Gastrocnemius medialis (tissue), 4 donors: ENCODE measurements at regions not wholly inside any gene's neighbourhood (a gene's known extent, or its start where the extent isn't known, plus 50 kb on each side); places are given as distances from the start of the nearest gene placed in this dataset.
"Not testable (repeated sequence)": the region's sequence is repeated elsewhere in the genome, so short reads cannot be mapped to it uniquely, and the experiment has no call there.

Source experiments
- ATAC-seq, 2 donors: fragments of 150-250 bp; one replicate each; pipeline ENCODE4 v1.9.1; 2016
- DNase-seq, 2 donors: peaks; one replicate each; pipeline ENCODE4 v3.0.0-alpha.2; 2019
- H3K27ac ChIP-seq, 4 donors: fragments of 200-600 bp; sonication (generic); 1 replicate in 1 of 4; 2 replicates in 3 of 4; pipeline ENCODE4 v1.5.1; 2016 to 2018; ENCODE audit warnings: mild to moderate bottlenecking in 2 of 4, moderate library complexity in 1 of 4
- H3K27me3 ChIP-seq, 3 donors: fragments of 200-600 bp; sonication (generic) in 2 of 3; 1 replicate in 1 of 3; 2 replicates in 2 of 3; pipeline versions ENCODE4 v1.5.1 to v1.6.0; 2016 to 2019; ENCODE audit warnings: mild to moderate bottlenecking in 1 of 3, moderate library complexity in 1 of 3
- H3K36me3 ChIP-seq, 2 donors: fragments of 200-600 bp; sonication (generic) in 1 of 2; one replicate each; pipeline ENCODE4 v1.5.1; 2017 to 2018
- H3K4me1 ChIP-seq, 2 donors: fragments of 200-600 bp; sonication (generic) in 1 of 2; one replicate each; pipeline ENCODE4 v1.5.1; 2016 to 2017; ENCODE audit warnings: mild to moderate bottlenecking in 2 of 2
- H3K4me3 ChIP-seq, 4 donors: fragments of 200-600 bp; sonication (generic) in 3 of 4; 1 replicate in 1 of 4; 2 replicates in 3 of 4; pipeline ENCODE4 v1.5.1; 2016 to 2019; ENCODE audit warnings: mild to moderate bottlenecking in 2 of 4
- H3K9me3 ChIP-seq, 3 donors: fragments of 200-600 bp; sonication (generic) in 2 of 3; 1 replicate in 1 of 3; 2 replicates in 2 of 3; pipeline ENCODE4 v1.5.1; 2016 to 2019
- CTCF ChIP-seq, 5 experiments: fragments of 450-650 bp in 3 of 5; fragments of 200-600 bp in 2 of 5; sonication (generic) in 2 of 5; IDR thresholded peaks in 4 of 5; conservative IDR thresholded peaks in 1 of 5; 1 replicate in 4 of 5; 2 replicates in 1 of 5; pipeline ENCODE4 v1.5.1; 2016 to 2019; ENCODE audit warnings: antibody characterized with exemption in 5 of 5, mild to moderate bottlenecking in 3 of 5, moderate library complexity in 3 of 5
- POLR2A ChIP-seq, 2 donors: fragments of 450-650 bp; IDR thresholded peaks; one replicate each; pipeline ENCODE4 v1.6.1; 2017; ENCODE audit warnings: antibody characterized with exemption in 2 of 2, mild to moderate bottlenecking in 2 of 2, moderate library complexity in 2 of 2
- in situ Hi-C, 4 donors: fragments of 200-750 bp; cut with MboI; loops; one replicate each; pipeline versions ENCODE4 v1.15.0 to v1.8.0; 2017; ENCODE audit warnings: low sequenced_read_pairs in 4 of 4
- intact Hi-C: fragments of 100-400 bp; cut with DNase I; formaldehyde crosslinking; loops from one replicate; pipeline ENCODE4 v1.15.1; 2023; ENCODE audit warnings: low total_unique reads

GRCh38 chr4:187679450-187679849, 316.1 kb upstream of the ZFP42 start:
- H3K9me3 ChIP-seq, result no peaks in the 10 kb centered on the region
- H3K27ac ChIP-seq, result no peak overlapping the region
- in situ Hi-C loops (no loop called here), intact Hi-C loops (no loop called here)
- H3K4me3 ChIP-seq, result no peak overlapping the region
- H3K27me3 ChIP-seq, result no peaks in the 10 kb centered on the region
- no peak for TF ChIP-seq POLR2A (IDR thresholded peaks at IDR 0.05)
- DNase-seq, result no peak
- no peaks in the 10 kb centered on the region for H3K4me1 ChIP-seq
- no peak for ATAC-seq
- H3K36me3 ChIP-seq, result no peaks in the 10 kb centered on the region

GRCh38 chr4:187685247-187685646, 310.3 kb upstream of the ZFP42 start:
- in situ Hi-C loops (no loop called here), intact Hi-C loops (no loop called here)
- ATAC-seq (no peak), DNase-seq (no peak)
- TF ChIP-seq POLR2A (IDR thresholded peaks at IDR 0.05) (no peak), CTCF (IDR thresholded peaks at IDR 0.05 in 4 of 5, conservative IDR thresholded peaks at IDR 0.05 in 1 of 5) (no peak)
- H3K27ac ChIP-seq, result no peak overlapping the region
- no peaks in the 10 kb centered on the region for H3K36me3 ChIP-seq
- no peaks in the 10 kb centered on the region for H3K9me3 ChIP-seq
- no peaks in the 10 kb centered on the region for H3K27me3 ChIP-seq
- H3K4me3 ChIP-seq, result no peak overlapping the region
- H3K4me1 ChIP-seq, result no peaks in the 10 kb centered on the region

GRCh38 chr4:187687697-187688096, 307.9 kb upstream of the ZFP42 start:
- no peaks in the 10 kb centered on the region for H3K9me3 ChIP-seq
- H3K36me3 ChIP-seq, result no peaks in the 10 kb centered on the region
- no peak for TF ChIP-seq CTCF (IDR thresholded peaks at IDR 0.05 in 4 of 5, conservative IDR thresholded peaks at IDR 0.05 in 1 of 5)
- TF ChIP-seq POLR2A (IDR thresholded peaks at IDR 0.05), result no peak
- in situ Hi-C loops (no loop called here), intact Hi-C loops (no loop called here)
- DNase-seq (no peak), ATAC-seq (no peak)
- no peaks in the 10 kb centered on the region for H3K4me1 ChIP-seq
- no peak overlapping the region for H3K4me3 ChIP-seq
- no peaks in the 10 kb centered on the region for H3K27me3 ChIP-seq
- no peak overlapping the region for H3K27ac ChIP-seq

- intact Hi-C loops, result no loop called here
- Histone ChIP-seq H3K4me1 (no peaks in the 10 kb centered on the region), H3K4me3 (no peak overlapping the region), H3K36me3 (no peaks in the 10 kb centered on the region), H3K9me3 (no peaks in the 10 kb centered on the region), H3K27ac (no peak overlapping the region), H3K27me3 (no peaks in the 10 kb centered on the region)
- no peak for DNase-seq
- no peak for ATAC-seq
- TF ChIP-seq CTCF (IDR thresholded peaks at IDR 0.05 in 4 of 5, conservative IDR thresholded peaks at IDR 0.05 in 1 of 5), result no peak
- no peak for TF ChIP-seq POLR2A (IDR thresholded peaks at IDR 0.05)
- in situ Hi-C loops, result no loop called here
These were observed 302.9 kb upstream of the ZFP42 start for GRCh38 chr4:187692626-187693025.

- H3K27me3 ChIP-seq, H3K27ac ChIP-seq, H3K36me3 ChIP-seq, ATAC-seq, in situ Hi-C loops, H3K4me3 ChIP-seq, DNase-seq, H3K9me3 ChIP-seq, intact Hi-C loops, H3K4me1 ChIP-seq: not testable (repeated sequence)
These were observed 300.0 kb upstream of the ZFP42 start for GRCh38 chr4:187695531-187695930.

- Histone ChIP-seq H3K27me3 (no peaks in the 10 kb centered on the region), H3K4me1 (no peaks in the 10 kb centered on the region), H3K9me3 (no peaks in the 10 kb centered on the region), H3K27ac (no peak overlapping the region), H3K4me3 (no peak overlapping the region), H3K36me3 (no peaks in the 10 kb centered on the region)
- intact Hi-C loops (no loop called here), in situ Hi-C loops (no loop called here)
- TF ChIP-seq POLR2A (IDR thresholded peaks at IDR 0.05) (no peak), CTCF (IDR thresholded peaks at IDR 0.05 in 4 of 5, conservative IDR thresholded peaks at IDR 0.05 in 1 of 5) (no peak)
- DNase-seq, result no peak
- no peak for ATAC-seq
These were observed 284.0 kb upstream of the ZFP42 start for GRCh38 chr4:187711586-187711985.
